Adrenal gland (tissue), 5 donors: ENCODE measurements at regions not wholly inside any gene's neighbourhood (a gene's known extent, or its start where the extent isn't known, plus 50 kb on each side); places are given as distances from the start of the nearest gene placed in this dataset.

Experiments used
- POLR2A ChIP-seq, 2 donors: fragments of 450-650 bp; IDR thresholded peaks; one replicate each; pipeline ENCODE4 v1.6.1; 2017; ENCODE audit warnings: antibody characterized with exemption in 2 of 2, mild to moderate bottlenecking in 2 of 2, moderate library complexity in 1 of 2
- TF ChIP-seq, protein P1 (sequence below), 6 experiments: fragments of 450-650 bp in 4 of 6; fragments of 200-600 bp in 2 of 6; sonication (generic) in 1 of 6; IDR thresholded peaks; 1 replicate in 5 of 6; 2 replicates in 1 of 6; pipeline versions ENCODE4 v1.5.1 to v1.8.0; 2016 to 2021; ENCODE audit warnings: antibody characterized with exemption in 6 of 6, mild to moderate bottlenecking in 2 of 6, moderate library complexity in 1 of 6
- donor health status: DM: no; HTN: no; CAD: no.

GRCh38 chr13:89361909-89362308 is 1690.7 kb downstream of the SLITRK5 start:
- TF ChIP-seq, protein P1, sequence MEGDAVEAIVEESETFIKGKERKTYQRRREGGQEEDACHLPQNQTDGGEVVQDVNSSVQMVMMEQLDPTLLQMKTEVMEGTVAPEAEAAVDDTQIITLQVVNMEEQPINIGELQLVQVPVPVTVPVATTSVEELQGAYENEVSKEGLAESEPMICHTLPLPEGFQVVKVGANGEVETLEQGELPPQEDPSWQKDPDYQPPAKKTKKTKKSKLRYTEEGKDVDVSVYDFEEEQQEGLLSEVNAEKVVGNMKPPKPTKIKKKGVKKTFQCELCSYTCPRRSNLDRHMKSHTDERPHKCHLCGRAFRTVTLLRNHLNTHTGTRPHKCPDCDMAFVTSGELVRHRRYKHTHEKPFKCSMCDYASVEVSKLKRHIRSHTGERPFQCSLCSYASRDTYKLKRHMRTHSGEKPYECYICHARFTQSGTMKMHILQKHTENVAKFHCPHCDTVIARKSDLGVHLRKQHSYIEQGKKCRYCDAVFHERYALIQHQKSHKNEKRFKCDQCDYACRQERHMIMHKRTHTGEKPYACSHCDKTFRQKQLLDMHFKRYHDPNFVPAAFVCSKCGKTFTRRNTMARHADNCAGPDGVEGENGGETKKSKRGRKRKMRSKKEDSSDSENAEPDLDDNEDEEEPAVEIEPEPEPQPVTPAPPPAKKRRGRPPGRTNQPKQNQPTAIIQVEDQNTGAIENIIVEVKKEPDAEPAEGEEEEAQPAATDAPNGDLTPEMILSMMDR (IDR thresholded peaks at IDR 0.05) = peak in 2 of 6 experiments; percentile 15 to 21
- no peak for TF ChIP-seq POLR2A (IDR thresholded peaks at IDR 0.05)
